Left hindlimb (tissue), 1 donor: ENCODE measurements at regions not wholly inside any gene's neighbourhood (a gene's known extent, or its start where the extent isn't known, plus 50 kb on each side); places are given as distances from the start of the nearest gene placed in this dataset.
"Not testable (repeated sequence)": the region's sequence is repeated elsewhere in the genome, so short reads cannot be mapped to it uniquely, and the experiment has no call there.

Source experiments
- DNase-seq: peaks from one replicate; pipeline ENCODE4 v3.0.0-alpha.2; 2018

GRCh38 chr3:165716592-165716991 is 120.6 kb downstream of the BCHE start:
- no peak for DNase-seq

DNA sequence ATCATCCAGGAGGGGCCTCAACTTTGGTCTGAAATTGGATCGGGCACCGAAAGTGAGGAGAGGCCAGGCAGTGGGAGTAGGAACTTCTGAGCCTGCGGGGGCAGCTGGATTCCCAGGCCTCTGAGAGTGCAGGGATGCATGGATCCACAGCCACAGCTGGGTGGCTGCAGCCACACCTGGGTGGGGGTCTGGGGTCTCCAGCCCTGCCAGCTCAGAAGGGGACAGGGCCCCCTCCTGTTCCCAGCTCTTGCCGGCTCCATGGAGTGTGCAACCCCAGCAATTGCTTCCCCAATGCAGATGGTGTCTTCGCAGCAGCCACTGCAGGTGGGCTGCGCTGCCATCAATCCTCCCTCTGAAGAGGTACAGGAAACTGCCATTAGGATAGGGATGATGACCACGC is 123.7 kb downstream of the BCHE start:
- DNase-seq: no peak

DNA sequence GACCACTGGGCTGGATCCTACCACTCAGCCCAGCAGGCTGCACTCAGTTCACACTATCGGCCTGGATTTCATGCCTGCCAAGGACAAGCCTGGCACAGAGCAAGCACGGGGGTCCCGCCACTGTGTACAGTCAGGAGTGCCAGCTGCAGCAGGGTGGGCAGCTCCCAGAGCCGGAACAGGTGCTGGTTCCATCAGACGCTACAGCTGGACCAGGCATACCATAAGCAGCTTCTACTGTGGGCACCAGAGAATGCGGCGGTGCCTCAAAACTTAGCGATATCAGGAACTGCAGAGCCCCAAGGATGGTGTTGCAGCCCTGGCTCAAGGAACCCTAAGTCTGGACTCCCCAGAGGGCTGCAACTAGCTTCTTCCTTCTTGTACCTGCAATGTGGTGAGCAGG is 124.8 kb downstream of the BCHE start:
- no peak for DNase-seq

DNA sequence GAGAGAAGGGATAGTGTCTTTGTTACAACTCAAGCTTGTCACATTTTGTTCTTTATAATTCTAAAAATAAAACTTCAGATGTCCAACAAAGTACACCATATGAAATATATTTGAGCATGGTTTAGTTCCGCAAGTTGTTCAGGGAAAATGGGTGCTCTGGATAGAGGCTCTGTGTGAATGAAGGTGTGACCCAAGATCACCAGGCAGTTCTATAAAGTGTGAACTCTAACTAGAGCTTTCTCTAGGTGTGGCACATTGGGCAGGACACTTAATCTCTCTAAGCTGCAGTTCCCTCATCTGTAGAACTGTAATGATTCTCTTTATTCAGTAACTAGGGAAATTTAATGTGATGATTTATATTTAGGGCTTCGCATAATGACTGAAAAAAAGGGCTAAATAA is 139.3 kb downstream of the BCHE start:
- DNase-seq: no peak

GRCh38 chr3:165696496-165696895 is 140.7 kb downstream of the BCHE start:
- DNase-seq: no peak

DNA sequence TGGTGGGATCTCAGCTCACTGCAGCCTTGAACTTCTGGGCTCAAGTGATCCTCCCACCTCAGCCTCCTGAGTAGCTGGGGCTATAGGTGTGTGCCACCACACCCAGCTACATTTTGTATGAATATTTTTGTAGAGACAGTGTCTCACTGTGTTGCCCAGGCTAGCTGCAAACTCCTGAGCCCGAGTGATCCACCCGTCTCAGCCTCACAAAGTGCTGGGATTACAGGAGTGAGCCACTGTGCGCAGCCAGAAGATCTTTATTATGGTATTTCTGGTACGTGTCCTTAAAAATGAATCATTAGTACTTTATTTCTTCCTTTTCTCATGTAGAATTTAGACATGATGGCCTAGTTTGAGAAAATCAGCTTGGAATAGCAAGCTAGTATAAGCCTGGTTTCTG is 153.3 kb downstream of the BCHE start:
- no peak for DNase-seq

GRCh38 chr3:165682734-165683133 is 154.5 kb downstream of the BCHE start:
- no peak for DNase-seq

GRCh38 chr3:165669967-165670366 is 167.3 kb downstream of the BCHE start:
- DNase-seq: no peak

- DNase-seq: no peak
These were observed 167.7 kb downstream of the BCHE start for GRCh38 chr3:165669504-165669903.

DNA sequence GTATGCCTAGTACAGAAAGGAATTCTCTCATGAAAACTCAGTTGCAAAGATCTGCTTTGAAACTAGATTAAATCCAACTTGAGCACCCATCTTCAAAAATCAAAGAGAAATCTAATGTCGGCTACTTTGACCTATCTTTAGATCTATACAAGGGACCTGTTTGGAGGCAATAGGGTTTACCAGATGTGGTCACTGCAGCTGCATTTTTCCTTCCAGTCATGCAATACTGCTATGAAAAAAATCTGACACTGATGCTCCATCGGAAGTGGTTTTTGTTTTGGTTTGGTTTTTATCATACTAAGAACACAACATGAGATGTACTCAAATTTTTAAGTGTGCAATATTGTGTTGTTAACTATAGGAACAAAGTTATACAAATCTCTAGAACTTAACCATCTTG is 169.5 kb downstream of the BCHE start:
- DNase-seq: no peak

GRCh38 chr3:165658027-165658426 is 179.2 kb downstream of the BCHE start:
- DNase-seq: no peak

GRCh38 chr3:165653130-165653778 is 184.0 kb downstream of the BCHE start:
- no peak for DNase-seq

DNA sequence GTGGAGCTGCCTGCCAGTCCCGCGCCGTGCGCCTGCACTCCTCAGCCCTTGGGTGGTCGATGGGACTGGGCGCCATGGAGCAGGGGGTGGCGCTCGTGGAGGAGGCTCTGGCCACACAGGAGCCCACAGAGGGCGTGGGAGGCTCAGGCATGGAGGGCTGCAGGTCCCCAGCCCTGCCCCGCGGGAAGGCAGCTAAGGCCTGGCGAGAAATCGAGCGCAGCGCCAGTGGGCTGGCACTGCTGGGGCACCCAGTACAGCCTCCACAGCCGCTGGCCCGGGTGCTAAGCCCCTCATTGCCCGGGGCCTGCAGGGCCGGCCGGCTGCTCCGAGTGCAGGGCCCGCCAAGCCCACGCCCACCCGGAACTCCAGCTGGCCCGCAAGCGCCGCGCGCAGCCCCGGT is 187.9 kb downstream of the BCHE start:
- not testable (repeated sequence) for DNase-seq

- no peak for DNase-seq
These were observed 192.0 kb downstream of the BCHE start for GRCh38 chr3:165645191-165645590.

- no peak for DNase-seq
These were observed 192.9 kb downstream of the BCHE start for GRCh38 chr3:165644331-165644730.

DNA sequence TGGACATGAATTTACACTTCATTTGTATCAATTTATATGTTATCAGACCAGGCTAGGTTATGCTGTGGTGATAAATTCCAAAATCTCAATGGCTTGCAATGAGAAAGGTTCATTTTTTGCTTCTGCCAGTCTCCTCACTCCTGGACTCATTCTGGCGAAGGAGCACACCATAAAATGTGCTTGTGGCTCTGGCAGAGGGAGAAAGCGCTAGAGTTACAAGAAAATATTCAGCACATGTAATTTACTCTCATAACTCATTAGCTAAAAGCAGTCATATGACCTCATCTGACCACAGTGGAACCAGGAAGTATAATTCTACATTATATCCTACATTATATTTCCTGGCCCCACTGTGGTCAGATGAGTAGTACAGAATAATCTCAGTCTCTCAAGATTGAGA is 193.8 kb downstream of the BCHE start:
- DNase-seq: no peak

DNA sequence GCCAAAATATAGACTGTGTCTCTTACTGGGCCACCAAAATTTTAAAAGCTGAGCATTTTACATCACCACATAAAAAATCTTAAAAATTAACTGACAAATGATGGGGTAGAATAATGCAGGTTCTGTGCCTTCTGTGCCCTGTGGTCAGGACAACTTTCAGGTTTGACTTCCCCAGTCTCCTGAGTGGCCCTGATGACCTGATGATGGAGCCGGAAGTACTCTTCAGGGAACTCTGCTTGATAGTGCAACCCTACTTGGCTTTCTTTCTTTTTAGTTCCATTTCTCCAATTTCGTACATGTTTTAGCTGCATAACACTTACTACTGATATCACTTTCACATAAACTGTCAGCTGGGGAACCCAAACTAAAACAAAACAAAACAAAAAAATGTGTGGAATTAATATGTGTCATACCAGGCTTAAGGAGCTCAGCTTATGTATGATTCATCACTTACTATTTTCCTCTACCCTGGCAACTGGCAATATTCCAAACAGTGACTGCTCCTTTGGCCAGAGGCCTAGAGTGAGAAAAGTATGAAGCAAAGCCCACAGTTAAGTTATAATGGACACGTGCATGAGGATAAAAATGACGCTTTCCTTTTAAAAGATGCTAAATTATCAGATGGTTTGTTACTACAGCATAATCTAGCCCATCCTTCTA is 194.3 kb downstream of the BCHE start:
- DNase-seq: peak; percentile 73

DNA sequence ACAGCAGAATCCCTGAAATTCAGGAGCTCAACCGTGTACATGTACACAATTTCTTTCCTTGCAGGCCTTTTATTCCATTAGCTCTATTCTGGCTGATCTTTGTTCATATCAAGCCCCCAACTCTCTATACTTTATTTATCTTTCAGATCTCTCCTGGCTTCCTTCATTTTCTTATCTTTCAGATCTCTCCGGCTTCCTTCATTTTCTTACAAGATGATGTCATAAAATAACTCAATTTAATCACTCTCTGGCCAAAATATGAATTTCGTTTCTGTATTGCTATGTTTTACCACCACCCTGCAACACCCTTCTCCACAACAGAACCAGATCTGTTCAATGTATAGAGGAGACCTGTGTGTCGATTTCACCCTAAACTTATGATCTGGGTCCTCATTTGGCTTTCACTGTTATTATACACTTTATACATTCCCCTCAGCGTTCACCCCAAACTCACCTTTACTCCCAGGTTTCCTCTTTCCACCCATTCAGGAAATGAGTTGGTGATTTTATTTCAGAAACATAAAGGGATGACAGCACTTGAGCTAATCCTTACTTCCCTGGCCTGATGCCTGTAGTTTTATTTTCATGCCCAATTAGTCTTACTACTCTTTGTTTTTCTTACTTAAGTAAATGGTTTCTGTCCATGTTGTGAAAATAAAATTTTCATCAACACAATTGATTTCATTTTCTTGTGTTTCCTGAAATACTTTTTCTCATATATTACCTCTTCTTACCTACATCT is 195.5 kb downstream of the BCHE start:
- DNase-seq: no peak

- no peak for DNase-seq
These were observed 196.3 kb downstream of the BCHE start for GRCh38 chr3:165640970-165641369.

GRCh38 chr3:165640031-165640430 is 197.2 kb downstream of the BCHE start:
- no peak for DNase-seq

DNA sequence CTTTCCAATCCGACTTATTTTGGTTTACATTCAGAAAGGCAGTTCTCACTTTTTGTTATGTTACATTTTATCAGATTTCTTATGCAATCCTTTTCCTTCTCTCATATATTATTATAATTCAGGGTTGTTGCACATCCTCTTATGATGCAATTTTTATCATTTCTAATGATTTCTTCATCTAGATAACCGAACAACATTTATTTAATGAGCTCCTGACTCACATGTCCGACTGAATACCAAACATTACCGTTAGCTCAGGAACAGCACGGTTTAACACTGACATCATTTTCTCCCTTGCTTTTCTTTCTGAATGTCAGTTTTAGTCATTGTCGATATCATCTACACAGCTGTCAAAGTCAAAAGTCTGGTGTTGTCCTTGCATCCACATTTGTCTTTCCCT is 199.2 kb downstream of the BCHE start:
- DNase-seq: no peak

DNA sequence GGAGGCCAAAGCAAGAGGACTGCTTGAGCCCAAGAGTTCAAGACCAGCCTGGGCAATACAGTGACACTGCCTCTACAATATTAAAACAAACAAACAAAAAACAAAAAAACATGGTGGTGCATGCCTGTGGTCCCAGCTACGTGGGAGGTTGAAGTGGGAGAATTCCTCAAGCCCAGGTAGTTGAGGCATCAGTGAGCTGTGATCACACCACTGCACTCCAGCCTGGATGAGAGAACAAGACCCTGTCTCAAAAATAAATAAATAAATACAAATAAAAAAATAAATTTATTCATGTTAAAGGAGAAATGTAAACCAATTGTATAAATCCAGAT is 200.6 kb downstream of the BCHE start:
- DNase-seq: no peak

DNA sequence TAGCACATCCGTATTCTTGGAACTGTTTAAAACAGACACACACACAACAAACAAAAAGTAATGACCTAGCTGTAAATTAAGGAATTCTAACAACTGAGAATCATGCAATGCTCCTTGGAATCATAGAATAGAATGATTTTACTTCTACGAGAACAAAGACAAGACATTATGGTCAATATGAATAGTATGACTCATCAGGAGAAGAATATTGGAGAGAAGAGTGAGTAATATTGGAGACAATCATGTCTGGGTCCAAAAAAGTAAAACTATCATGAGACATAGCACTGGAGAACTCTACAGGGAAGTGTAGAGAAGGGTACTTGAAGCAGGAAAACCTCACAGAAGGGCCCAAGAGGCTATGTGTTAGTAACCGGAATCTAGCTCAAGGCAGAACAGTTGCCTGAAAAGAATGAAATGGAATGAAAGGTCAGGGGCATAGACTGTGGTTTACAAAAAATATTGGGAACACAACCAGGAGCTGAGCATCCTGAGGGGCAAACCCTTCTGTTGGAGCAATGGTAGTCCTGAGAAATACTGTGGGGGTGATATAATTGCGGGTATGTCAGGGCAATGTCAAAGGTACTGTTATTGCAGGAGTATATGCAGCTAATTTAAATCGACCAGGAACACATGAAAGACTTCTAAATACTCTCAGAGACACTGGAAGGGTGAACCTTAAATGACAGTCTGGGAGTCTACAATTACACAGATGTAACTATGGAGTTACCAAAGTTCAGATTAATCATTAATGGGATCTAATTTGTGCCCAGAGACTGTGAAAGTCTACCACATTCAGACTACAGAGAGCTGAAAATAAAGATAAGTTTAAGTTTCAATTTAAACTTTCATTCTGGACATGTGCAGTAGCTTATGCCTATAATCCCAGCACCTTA is 201.2 kb downstream of the BCHE start:
- no peak for DNase-seq
